T follicular helper cell (primary cell): ENCODE measurements at regions not wholly inside any gene's neighbourhood (a gene's known extent, or its start where the extent isn't known, plus 50 kb on each side); places are given as distances from the start of the nearest gene placed in this dataset.

Experiments used
- DNase-seq: peaks from one replicate; pipeline ENCODE4 v3.0.0-alpha.2; 2020; ENCODE audit warnings: low read depth

- no peak for DNase-seq
Measured at GRCh38 chr13:104326523-104326922, 1260.3 kb upstream of the SLC10A2 start.

DNA sequence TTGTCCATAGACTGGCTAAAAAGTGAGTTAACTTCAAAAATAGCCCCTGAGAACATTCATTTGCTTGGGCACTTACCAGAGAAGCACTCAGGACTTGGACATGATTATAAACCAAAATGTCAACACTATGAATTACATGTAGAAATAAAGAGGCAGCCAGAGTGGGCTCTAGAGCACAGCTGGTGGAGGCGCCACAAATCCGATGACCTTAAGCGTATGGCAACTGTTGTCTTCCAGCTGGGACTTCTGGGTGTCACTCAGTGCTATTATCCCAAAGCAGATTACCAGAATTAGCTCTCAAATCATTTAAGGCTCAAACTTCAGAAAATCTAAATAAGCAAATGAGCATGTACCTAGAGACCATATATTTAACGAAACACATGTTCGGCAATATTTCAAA lies 1255.5 kb upstream of the SLC10A2 start:
- DNase-seq = no peak

GRCh38 chr13:104320446-104320845 lies 1254.2 kb upstream of the SLC10A2 start:
- no peak for DNase-seq

DNA sequence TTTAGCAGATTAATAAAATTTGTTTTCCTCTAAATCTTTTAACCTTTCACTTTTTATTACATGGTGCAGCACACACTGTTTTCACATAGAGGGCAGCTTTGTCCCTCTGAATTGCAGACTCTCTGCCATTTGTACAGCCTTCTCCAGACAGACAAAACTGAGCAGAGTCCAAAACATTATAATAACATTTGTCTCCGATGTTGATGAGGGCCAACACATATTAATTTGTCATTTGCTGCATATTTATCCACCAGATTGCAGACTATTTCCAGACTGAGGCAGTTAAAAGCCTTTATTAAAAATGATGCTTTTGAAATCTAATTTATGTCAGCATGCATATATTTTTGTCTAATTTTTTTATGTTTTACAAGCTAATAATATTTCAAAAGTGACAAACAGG lies 1251.9 kb upstream of the SLC10A2 start:
- DNase-seq = no peak

GRCh38 chr13:104315606-104316005 lies 1249.4 kb upstream of the SLC10A2 start:
- no peak for DNase-seq

GRCh38 chr13:104314926-104315535 lies 1248.8 kb upstream of the SLC10A2 start:
- DNase-seq = no peak

DNA sequence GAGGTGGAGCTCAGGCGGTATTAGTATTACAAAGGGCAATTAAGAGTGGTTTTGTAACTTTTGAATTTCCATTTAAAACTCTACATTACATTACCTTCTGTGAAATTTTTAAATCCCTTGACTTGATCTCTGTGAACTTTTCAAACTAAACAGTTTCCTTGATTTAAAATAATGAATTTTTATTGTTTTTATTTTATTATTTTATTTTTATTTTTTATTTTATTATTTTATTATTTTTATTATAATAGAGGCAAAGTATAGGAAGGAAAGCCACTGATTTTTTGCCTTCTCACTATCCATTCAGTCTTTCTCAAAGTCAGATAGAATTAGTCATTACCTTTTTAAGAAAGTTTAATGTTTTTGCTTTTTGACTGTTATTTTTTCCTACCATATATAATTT lies 1248.1 kb upstream of the SLC10A2 start:
- DNase-seq = no peak

DNA sequence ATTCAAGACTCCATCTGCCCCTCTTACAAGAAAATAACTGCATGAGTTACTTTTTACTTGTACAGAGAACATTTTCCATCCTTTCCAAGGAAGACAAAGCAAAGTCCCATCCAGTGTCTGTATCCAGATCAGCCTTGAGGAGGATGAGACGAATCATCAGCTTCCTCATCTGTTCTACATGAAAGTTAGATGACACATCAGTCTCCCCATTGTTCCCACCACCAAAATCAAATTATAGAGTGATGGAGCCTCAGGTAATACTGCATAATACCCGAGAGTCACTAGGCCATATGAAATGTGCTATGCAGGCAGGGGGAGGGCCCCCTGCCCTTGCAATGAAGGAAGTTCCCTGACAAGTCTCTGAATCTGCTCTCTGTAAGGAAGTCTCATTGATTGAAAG lies 1244.6 kb upstream of the SLC10A2 start:
- no peak for DNase-seq

DNA sequence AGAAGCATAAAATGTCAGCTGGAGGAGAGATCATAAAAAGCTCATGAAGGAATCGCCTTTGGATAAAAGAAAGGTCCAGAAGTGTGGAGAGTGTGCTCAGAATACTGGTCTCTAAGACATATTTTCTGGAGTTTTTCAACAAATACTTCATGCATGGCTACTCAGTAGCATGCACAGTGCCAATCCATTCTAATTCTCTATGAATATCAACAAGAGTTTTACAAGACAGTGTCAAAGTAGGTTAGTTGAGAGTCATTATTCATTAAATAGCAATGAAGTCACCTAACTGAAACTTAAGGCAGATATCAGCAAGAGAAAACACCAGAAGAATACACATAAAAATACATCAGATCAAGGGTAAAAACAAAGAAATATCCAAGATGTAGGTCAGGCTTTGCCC lies 1243.2 kb upstream of the SLC10A2 start:
- no peak for DNase-seq

DNA sequence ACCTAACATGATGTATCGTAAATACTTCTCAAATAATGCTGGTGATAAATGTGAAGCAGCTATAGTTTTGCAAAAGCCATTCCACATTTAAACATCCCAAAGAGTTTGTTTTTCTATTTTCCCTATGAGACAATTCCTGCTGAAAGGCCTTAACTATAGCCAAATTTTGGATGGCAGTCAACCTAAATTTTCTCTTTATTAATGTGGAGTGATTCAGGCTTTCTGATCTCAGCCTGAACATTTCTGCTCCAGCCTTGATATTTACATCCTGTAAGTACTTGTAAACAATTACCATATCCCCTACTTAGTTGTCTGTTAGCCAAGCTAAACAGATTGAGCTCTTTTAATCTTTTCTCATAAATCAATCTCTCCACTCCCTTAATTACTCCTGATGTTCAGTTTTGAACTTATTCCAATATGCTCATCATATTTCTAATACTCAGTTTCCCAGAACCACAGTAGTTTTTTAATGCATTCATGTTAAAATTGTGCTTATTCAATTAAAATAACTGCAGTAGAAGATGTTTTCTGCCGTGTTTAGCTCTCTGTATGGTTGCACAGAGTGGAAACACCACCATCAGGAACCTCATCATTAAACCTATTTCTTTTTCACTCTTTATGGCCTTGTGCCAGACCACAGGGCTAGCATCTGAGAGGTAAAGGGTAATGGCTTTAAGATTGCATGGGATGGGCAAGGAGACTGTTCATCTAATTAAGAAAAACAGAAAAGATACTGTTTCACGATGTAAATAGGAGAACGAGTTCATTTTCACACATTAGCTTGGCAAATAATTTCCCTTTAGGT lies 1235.2 kb upstream of the SLC10A2 start:
- DNase-seq = no peak

- no peak for DNase-seq
Measured at GRCh38 chr13:104297075-104297474, 1230.9 kb upstream of the SLC10A2 start.

DNA sequence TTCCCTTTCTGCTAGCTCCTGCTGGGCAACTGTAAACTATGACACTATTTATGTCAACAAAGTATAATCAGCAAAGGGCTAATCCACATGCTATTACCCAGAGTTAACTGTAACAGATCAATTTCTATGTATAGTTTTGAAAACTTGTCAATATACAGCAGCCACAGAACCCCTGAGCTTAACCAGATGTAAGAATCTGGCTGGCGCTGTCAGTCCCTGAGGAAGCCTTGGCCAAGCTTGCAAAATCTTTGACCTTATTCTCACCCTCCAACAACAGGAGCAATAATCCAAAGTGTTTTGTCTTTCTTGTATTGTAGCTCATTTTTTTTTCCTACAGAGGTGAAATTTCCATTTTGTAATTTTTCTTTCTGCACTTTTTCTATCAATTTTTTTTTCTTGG lies 1230.1 kb upstream of the SLC10A2 start:
- DNase-seq = no peak

DNA sequence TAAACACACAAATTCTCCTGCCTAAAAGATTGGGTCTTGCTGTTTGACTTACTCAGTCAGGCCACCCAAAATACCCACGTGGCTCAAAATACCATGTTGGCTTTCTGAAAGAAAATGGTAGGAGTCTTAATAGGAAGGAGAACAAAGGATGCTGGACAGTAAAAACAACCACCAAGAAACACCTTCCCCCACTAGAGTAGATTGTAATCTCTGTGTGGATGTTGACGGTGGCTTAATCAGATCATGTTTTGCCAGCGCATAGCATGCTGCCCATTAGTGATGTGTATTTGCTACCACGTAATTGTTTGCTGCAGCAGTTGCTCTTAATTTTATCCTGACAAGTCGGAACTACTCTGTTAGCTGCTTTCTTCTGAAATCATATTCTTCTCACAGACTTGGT lies 1229.3 kb upstream of the SLC10A2 start:
- DNase-seq = no peak

DNA sequence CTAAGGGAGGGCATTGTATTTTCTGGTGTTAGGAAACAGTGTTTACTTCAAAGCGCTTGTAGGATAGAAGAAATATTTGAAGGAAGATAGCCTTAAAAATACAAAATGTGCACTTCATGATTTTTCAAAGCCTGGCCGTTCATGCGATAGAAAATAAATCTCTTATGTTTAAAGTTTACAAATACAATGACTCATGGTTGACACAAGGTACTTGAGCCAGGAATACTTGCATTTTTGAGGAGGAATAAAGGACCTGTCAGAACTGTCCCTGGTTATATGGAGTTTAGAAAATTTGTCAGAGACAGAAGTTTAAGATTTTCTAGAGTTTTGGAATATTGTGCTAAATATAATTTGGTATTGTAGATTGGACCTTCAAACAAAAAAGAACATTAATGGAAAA lies 1223.2 kb upstream of the SLC10A2 start:
- no peak for DNase-seq

DNA sequence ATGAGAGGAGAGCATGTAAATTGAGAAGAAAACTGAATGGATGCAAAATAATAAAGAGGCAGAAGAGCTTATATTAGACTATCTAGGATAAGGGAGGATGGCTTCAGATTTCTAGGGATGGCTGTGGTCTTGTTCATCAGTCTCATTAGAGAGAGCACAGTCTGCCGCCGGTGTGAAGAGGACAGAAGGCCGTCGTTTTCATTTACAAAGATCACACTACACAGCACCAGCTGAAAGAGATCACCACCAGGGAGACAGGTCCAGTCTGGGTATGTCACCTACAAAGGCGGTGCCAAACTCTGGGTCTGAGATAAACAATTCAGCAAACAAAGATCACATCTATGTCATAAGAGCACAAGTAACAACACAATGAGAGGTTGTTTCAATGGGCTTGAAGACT lies 1222.3 kb upstream of the SLC10A2 start:
- DNase-seq = no peak

DNA sequence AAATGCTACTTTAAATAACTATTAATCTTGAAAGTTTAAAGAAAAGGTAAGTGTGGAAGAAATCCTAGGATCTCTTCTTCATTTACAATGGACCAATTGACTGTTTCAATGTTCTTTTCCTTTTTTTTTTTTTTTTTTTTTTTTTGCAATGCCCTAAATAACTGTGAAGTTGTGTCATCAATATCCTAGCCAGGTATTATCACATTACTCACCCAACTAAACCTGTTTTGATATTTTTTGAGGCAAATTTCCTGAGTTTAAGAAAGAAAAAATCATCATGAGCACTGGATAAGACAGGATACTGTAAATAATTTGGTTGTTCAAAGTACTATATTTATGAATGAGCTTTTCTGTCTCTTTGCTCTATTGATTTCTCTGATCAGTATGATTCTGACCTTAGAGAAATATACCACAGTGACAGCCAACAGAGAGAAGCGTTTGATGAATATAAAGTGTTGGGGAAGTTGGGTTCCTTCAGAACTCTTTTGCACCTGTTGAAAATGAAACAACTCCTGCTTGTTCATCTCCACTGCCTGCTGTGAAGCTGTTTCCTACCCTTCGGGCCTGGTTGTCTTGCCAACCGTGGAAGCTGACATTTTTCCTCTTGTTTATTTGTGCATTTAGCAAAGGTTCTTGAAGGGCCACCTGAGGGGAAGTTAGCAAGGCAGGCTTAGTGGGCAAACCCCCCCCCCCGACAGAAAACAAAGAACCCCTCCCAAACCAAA lies 1220.5 kb upstream of the SLC10A2 start:
- DNase-seq = no peak

DNA sequence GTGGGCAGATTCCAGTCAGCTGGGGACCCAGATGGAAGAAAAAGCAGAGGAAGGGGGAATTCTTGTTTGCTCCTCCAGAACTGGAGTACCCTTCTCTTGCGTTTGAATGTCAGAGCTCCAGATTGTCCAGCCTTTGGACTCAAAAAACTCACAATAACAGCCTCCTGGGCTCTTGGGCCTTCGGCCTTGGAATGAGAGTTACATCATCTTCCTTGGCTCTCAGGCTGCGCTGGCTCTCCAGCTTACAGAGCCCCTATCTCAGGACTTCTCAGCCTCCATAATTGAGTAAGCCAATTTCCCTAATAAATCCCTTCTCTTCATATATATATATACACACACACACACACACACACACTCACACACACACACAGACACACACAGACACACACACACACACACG lies 1215.7 kb upstream of the SLC10A2 start:
- DNase-seq = no peak

- DNase-seq = no peak
Measured at GRCh38 chr13:104270731-104271130, 1204.5 kb upstream of the SLC10A2 start.

- DNase-seq = no peak
Measured at GRCh38 chr13:104267206-104267811, 1201.1 kb upstream of the SLC10A2 start.

DNA sequence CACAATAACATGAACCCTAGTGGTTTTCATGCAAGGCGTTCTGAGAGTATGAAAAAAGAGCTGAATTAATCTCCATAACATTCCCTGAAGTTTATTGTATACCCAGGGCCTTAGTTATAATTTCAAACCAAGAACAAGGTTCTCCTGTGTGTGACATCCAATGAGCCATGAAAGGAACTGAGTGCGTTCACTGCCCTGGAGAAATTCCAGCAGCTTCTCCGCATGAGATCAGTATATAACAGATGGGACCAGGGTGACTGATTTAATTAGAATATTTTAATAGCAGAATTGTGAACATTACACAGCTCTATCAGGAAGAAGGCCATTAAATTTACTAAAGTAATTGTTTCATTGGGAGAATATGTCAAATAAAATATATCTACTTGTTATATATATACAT lies 1190.5 kb upstream of the SLC10A2 start:
- no peak for DNase-seq

DNA sequence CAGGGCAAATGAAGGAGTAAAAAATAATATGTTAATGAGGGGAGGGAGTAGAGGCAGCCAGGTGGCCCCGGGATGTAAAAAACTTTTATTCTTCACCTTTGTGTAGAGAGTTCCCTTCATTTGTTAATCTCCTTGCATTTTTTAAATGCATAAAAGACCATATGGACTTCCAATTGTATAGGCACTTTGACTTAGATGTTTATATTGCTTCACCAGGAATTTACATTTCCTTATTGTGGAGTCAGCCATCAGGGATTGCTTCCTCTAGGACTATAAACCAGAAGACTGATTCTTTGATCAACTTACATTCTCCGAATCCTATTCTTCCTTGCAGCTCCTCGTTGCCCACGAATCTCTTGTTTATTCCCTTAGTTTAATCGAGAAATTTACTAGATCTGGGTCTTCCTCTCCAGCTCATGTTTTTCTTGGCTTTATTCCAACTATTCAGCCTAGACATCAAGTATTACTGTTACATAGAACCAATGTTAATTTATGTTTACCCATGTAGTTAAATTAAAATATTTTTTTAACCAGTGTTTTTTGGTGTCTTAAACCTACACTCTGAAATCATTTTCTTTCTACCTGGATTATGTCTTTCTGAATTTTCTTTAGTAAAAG lies 1187.0 kb upstream of the SLC10A2 start:
- no peak for DNase-seq

DNA sequence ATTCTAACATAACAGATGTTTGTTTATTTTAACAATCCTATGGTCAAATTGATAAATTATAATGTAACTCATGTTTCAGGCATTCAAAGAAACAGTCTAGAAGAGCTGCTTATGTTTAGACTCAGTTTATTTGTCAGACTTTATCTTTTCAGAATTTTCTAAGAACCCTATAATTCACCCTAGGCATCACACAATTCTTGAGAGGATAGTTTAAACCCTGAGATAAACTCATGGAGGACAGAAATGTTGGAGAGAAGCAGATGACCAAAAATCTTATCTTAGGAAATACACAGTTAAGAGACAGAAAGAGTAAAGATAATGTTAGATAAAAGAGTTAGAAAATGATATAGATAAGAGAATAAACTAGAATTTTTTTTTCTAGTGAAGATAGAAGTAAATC lies 1185.7 kb upstream of the SLC10A2 start:
- no peak for DNase-seq
